NCI-H146 (cell line): ENCODE measurements at regions not wholly inside any gene's neighbourhood (a gene's known extent, or its start where the extent isn't known, plus 50 kb on each side); places are given as distances from the start of the nearest gene placed in this dataset.
"Not testable (repeated sequence)": the region's sequence is repeated elsewhere in the genome, so short reads cannot be mapped to it uniquely, and the experiment has no call there.

Experiments used
- DNase-seq: peaks from one replicate; lab custom pipeline; 2025; lab: John Stamatoyannopoulos, UW

DNA sequence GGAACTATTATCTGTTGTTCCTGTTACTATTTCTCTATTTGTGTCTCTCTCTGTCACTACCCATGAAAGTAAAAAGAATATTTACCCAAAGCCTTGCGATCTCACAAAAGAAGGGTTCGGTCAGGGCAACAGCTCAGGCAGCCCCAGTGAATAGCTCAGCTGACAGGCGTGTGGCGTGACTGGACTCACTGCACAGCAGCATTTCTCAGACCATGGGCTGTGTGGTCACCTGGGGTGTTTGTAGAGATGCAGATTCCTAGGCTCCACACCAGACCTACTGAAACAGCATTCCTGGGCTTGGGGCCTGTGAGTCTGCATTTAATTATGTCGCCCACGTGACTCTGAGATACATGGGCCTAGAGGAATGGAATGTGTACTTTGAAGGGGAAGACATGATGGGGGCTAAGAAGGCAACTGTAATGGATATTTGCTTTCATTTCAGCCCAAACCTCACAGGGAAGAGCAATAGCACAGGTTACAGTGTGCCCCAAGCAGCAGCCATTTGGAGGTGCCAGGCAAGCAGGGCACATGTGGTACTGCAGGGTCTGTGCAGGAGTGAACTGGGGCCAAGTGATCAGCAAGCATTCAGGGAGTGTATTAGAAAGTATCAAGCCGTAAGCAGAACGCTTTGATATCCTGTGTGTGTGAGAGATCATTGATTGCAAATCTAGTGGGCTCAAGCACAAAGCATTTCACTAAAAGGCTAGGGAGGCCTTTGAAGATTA, 90.4 kb upstream of the RBMS1 start:
- DNase-seq = no peak

DNA sequence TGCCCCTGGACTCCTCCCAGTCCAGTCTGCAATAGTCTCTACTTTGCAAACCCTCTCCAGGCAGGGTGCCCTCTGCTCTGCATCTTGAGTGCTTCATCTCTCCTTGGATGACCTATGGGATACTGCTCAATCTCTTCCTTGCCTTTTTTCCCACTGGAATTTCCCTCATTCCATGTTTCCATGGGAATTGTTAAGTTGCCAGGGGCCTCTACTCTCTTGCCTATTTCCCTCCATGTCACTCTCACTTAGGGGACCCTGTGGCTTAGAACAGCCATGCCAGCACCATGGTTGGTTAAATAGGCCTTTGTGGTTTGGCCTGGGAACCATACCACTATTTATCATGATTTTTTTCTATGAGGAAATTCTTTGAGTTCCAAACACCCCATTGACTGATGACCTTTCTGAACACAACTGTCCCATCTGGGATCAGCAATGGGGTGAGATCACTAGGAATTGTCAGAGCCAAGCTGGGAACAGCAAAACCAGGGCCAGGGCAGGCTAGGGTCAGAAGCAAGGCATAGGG, 91.4 kb upstream of the RBMS1 start:
- no peak for DNase-seq

DNA sequence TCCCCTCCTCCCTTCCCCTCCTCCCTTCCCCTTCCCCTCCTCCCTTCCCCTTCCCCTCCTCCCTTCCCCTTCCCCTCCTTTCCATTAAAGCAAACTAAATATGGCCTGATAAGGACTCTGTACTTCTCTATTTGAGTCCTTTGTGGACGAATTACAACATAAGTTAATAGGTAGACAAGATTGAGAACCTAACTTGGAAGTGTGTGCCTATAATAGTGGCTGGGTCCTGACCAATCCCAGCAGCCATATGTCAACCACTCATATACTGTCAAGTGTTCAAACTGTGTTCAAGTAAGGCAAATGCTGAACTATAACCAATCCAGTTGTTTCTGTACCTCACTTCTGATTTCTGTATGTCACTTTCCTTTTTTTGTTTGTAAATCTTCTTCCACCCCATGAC, 97.1 kb upstream of the RBMS1 start:
- DNase-seq = no peak

DNA sequence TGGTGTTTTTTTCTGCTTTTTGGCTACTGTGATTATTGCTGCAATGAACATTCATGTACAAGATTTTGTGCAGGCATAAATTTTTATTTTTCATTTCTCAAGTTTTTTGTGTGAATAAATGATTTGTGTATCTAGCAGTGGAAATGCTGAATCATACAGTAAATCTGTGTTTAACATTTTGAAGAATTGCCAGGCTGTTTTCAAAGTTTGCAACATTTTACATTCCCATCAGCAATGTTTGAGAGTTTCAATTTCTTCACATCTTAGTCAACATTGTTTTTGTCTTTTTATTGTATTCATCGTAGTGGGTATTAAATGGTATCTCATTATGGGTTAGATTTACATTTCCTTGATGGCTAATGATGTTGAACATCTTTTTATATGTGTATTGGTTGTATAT, 98.8 kb upstream of the RBMS1 start:
- DNase-seq = no peak

DNA sequence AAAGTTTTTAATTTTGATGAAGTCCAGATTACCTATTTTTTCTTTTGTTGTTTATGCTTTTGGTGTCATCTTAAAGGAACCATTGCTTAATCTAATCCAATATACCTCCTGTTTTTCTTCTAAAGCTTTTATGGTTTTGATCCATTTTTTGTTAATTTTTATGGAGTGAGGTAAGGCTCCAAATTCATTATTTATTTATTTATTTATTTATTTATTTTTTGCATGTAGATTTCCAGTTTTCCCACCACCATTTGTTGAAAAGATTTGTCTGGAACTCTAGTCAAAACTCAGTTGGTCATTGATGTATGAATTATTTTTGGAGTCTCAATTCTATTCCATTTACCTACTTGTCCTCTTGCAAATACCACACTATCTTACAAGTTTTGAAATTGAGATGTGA, 99.4 kb upstream of the RBMS1 start:
- no peak for DNase-seq

DNA sequence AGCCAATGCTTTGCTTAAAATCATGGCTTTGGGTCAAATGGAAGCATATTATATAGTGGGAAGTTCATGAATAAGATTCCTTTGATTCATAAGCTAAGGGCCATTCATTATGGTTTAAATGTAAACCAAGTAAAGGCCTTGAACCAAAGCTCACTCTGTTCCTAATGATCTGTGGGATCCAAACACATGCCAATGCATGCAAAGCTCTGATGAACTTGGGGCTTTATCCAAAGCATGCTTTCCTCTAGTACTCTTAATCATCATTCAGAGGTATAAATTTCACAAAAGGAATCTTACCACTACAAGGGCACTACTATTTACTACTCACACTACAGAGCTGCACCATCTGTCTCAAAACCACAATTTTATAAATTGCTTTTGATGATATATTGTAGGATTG, 102.8 kb upstream of the RBMS1 start:
- no peak for DNase-seq

DNA sequence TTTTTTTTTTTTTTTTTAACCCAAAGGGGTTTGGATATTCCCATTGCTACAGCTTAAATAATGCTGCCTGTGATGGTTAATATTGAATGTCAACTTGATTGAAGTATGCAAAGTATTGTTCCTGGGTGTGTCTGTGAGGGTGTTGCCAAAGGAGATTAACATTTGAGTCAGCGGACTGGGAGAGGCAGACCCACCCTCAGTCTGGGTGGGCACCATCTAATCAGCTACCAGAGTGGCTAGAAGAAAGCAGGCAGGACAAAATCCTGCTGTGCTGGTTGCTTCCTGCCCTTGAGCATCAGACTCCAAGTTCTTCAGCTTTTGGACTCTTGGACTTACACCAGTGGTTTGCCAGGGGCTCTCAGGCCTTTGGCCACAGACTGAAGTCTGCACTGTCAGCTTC, 106.8 kb upstream of the RBMS1 start:
- not testable (repeated sequence) for DNase-seq

DNA sequence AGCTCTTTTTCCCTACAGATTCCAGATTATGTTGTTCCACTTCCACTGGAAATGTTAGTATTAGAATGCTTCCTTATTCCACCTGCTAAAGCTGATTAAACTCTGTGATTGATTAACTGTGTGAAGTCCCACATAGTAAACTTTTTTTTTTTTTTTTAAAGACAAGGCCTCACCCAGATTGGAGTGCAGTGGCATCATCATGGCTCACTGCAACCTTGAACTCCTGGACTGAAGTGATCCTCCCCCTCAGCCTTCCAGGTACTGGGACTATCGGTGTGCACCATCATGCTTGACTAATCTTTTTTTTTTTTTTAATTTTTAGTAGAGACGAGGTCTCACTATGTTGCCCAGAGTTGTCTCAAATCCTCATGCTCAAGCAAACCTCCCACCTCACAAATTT, 108.5 kb upstream of the RBMS1 start:
- no peak for DNase-seq

DNA sequence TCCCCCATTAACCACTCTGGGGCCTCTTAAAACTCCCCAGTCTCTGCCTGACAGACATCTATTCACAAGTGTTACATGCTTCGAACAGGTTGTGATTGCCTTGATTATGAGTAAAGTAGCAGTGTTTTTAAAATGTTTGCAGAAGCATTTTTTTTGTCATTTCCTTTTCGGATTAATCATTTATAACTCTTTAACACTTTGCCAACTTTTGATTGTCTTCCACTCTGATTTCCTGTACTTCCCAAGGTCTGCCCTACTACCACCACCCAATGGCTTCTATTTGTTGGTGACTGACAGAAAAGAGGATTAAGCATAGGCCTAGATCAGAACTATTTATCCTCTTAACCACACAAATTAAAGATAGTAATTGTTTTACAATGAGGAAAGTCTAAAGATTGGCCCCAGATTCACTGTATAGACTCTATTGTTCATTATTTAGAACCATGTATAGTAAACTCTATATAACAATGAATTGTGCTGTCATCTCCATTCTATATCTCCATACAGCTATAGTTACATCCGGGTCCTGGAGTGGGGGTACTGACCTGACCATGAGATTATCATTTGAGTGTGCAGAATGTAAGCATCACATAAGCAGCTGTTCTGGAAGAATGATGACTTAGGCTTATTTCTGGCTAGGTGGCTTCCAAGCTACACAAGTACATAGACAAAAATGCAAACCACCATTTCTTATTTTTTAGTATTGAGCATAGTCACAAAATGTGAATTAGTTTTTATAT, 110.3 kb upstream of the RBMS1 start:
- no peak for DNase-seq

DNA sequence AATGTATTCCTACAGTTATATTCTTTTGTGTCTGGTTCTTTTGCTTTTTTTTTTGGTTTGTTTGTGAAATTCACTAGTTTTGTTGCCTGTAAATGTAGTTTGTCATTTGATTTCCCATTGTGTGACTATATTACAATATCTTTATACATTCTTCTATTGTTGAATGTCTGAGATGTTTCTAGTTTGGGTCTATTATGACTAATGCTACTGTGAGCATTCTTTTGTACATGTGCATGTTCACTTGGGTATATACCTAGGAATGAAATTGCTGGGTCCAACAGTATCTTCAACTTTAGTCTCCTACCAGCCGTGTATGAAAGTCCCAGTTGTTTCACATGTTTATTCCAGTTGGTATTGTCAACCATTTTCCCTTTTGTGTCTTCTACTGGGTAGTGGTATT, 112.7 kb upstream of the RBMS1 start:
- no peak for DNase-seq

DNA sequence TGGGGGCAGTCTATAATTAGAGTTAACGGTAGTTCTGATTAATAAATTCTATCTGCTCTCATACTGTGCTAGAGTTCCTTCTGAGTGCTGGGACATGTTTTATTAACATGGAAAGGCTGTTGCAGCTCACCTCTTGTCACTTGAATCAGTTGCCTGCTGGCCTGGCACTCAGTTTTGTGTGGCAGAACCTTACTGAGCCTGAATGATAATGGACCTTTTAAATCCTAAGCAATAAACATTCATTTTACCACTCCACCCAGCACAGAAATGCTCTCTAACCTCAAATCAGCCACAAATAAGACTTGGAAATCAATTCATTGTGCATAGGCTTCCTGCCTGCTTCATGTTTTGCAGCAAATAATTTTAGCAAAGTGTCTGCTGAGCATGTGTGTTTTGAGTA, 115.0 kb upstream of the RBMS1 start:
- no peak for DNase-seq

DNA sequence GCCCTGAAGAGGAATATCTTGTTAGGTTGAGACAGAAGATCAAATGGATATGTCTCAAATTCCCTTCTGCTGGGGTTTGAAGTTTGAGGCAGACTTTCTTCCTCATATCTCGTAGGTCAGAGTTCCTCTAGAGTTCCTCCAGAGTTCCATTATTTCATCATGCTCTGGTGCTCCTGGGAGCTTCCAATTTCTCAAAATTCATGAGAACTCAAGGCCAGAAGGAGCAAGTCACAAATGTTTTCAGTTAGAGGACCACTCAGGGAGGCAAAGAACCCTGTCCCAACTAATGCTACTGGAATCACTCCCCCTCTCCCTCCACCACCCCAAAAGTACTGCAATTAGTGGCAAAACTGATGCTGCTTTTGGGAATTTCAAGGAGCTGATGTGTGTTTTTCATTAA, 115.7 kb upstream of the RBMS1 start:
- no peak for DNase-seq

DNA sequence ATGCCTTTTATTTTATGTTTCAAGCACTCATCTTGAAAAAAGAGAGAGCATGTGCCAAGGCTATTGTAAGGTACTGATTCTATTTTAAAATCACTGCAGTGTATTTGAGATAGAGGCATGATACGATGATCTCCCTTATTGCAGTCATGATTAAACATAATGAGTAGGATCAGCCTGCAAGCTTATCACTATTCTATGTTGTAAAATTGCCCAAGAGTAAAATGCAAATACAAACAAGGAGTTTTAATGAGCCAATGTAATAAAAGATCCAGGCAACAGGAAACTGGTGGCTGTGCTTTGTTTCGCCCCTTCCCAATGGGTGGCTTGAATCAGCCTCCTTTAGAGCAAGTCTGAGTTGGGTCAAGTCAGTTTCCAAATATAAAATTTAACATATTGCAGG, 116.4 kb upstream of the RBMS1 start:
- no peak for DNase-seq

DNA sequence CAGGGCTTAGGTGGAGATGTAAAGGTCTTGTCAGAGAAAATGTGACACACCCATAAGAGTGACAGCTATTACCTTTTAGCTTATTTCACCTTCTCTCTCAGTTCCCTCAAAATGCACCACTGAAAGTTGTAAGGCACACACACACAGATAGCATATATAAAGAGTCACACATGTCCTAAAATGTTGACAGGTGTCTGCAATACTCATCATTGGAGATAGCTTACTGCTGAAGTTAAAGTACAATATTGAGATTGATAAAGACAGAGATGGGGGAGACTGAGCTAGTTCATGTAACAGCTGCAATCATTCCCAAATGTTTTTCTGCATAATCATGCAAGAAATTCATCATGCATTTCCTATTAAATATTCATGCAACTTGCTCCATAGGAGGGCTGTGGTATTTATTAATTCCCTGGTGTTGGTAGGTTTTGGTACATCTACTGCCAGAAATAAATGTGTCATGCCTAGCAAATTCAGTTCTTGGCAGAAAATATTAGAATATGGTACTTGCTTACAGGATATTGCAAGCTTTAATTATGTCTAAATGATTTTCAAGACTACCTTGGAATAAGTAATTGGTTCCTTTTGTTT, 118.8 kb upstream of the RBMS1 start:
- no peak for DNase-seq

DNA sequence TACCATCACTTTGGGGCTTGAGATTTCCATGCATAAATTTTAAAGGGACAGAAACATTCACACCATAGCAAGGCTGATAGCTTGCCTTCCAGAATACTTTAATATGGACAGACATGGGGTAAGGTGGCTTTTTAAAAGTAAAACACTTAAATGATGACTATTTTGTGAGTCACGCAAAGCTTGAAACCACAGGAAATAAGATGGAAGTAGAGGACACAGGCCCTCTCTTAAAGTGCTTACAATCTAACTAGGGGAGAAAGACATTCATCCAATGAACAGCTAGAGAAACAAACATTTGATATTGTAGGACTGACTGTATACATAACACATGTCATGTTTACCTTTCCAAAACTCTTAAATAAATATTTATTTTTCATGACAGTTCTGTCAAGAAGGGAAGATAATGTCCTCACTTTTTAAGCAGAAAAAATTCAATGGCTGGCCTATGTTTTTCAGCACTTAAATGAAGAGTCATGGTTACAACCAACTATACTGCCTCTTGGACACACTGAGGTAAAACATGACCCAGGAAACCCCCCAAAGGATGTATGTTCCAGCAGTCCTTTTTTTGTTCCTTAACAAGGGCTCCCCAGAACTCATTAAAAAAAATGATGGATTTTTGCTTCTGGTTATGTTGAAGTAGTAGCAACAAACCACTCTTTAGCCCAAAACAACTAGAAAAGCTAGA, 120.0 kb upstream of the RBMS1 start:
- DNase-seq = no peak

DNA sequence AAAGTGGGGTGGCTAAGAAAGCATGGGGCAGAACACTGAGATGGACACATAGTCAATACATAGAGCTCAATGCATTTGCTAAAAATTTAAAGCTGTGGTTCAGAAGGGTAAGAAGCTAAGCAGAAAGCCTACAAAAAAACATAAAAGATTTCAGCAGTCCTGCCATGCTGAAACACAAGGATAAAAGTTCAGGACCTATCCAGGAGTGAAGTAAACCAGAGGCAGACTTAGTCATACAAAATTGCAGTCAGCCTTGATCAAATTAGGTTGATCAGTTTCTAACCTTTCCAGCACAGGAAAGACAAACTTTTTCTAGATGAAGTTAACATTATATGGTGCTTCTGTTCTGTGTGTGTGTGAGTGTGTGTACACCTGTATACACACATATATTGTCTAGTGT, 120.8 kb upstream of the RBMS1 start:
- no peak for DNase-seq

DNA sequence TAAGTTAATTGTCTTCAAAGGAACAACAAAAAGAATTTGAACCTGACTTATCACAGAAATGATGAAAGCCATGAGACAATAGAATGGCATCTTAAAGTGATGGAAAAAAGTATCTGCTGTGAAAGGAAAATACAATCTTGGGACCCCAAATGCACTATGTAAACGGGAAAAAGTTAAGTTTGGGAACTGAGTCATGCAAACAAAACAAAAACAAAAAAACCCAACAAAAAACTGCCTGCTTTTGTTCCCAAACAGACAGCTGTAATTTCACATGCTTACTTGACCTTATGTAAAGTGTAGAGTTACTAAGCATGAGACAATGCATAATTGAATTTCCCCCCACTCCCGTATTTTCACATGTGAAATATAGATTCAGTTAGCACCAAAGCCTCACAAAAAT, 122.1 kb upstream of the RBMS1 start:
- DNase-seq = no peak

DNA sequence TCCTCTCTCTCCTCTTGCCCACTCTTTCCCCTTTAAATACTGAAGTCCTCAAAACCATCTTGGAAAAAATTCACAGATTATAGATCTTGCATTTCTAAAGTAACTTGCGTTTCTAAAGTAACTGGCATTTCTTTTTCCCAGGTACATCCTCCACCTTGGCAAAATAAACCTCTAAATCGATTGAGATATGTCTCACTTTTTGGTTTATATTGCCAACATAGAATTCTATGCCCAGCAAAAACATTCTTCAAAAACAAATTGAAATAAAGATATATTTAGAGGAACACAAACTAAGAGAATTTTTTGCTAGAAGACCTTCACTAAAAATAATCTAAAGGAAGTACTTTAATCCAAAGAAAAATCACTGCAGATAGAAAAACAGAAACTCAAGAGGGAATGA, 122.5 kb upstream of the RBMS1 start:
- no peak for DNase-seq

DNA sequence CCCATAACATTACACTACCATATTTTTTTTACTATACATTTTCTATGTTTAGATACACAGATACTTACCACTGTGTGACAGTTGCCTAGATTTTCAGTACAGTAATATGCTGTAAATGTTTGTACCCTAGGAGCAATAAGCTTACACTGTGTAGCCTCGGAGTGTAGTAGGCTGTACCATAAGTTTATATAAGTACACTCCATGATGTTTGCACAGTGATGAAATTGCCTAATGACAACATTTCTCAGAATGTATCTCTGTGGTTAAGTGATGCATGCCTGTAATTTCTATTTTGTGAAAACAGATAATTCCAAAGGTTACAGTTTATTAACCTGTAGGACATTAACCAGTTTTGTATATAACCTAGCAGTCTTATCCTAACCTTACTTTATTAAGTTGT, 128.1 kb upstream of the RBMS1 start:
- DNase-seq = no peak

DNA sequence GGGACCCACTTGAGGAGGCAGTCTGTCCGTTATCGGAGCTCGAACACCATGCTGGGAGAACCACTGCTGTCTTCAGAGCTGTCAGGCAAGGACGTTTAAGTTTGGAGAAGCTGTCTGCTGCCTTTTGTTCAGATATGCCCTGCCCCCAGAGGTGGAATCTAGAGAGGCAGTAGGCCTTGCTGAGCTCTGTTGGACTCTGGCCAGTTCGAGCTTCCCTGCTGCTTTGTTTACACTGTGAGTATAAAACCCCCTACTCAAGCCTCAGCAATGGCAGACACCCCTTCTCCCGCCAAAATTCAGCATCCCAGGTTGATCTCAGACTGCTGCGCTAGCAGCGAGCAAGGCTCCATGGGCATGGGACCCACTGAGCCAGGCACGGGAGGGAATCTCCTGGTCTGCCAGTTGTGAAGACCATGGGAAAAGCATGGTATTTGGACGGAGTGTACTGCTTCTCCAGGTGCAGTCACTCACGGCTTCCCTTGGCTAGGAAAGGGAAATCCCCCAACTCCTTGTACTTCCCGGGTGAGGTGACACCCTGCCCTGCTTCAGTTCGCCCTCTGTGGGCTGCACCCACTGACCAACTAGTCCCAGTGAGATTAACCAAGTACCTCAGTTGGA, 134.5 kb upstream of the RBMS1 start:
- not testable (repeated sequence) for DNase-seq

DNA sequence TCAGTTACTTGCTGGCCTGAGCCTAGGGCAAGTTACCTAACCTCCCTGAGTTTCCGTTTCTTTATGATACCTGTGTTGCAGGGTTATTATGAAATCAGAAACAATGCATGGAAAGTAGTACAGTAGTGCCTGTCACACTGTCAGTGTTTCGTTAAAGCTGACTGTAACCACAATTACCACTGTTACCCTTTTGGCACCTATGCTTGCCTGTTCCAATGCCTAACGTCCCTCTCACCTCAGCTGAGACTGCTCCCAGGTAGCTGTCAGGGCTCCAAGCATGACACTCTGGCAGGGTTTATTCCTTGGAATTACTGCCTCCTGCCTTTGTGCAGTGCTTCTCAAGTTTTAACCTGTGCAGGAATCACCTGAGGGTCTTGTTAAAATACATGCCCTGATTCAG, 135.2 kb upstream of the RBMS1 start:
- DNase-seq = no peak
